ENCODE measurements at regions not wholly inside any gene's neighbourhood (a gene's known extent, or its start where the extent isn't known, plus 50 kb on each side); places are given as distances from the start of the nearest gene placed in this dataset.

DNA sequence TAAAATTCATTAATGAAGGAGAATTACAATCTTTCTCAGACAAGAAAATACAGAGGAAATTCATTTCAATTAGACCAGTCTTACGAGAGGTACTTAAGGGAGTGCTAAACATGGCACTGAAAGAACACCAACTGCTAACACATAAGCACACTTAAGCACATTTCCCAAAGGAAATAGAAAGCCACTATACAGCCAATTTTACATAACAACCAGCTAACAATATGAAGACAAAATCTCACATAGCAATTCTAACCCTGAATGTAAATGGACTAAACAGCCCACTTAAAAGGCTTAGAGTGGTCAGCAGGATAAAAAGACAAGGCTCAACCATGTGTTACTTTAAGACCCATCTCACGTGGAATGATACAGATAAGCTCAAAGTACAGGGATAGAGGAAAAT, 339.5 kb upstream of the LUZP2 start:
- TF ChIP-seq, protein P1, sequence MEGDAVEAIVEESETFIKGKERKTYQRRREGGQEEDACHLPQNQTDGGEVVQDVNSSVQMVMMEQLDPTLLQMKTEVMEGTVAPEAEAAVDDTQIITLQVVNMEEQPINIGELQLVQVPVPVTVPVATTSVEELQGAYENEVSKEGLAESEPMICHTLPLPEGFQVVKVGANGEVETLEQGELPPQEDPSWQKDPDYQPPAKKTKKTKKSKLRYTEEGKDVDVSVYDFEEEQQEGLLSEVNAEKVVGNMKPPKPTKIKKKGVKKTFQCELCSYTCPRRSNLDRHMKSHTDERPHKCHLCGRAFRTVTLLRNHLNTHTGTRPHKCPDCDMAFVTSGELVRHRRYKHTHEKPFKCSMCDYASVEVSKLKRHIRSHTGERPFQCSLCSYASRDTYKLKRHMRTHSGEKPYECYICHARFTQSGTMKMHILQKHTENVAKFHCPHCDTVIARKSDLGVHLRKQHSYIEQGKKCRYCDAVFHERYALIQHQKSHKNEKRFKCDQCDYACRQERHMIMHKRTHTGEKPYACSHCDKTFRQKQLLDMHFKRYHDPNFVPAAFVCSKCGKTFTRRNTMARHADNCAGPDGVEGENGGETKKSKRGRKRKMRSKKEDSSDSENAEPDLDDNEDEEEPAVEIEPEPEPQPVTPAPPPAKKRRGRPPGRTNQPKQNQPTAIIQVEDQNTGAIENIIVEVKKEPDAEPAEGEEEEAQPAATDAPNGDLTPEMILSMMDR (conservative IDR thresholded peaks at IDR 0.05 in 1 of 2, IDR thresholded peaks at IDR 0.05 in 1 of 2; ENCODE audit: low read depth in 1 of 2, low read length in 2 of 2): no peak
- no peak for TF ChIP-seq EZH2 (IDR thresholded peaks at IDR 0.05; ENCODE audit: low read length, missing control alignments)
